ENCODE measurements at regions not wholly inside any gene's neighbourhood (a gene's known extent, or its start where the extent isn't known, plus 50 kb on each side); places are given as distances from the start of the nearest gene placed in this dataset.

GRCh38 chr5:6812800-6813731 lies 99.8 kb downstream of the TENT4A start:
- Mint-ChIP-seq H3K4me3 (no peak overlapping the region), H3K9me3 (peaks cover 0 to 4% (median 0%) of the 10 kb centered on the region in 7 donors), H3K27ac (peak overlapping the region in 1 of 7 donors; percentile 62), H3K27me3 (ENCODE audit: low read depth in 3 of 3) (peaks cover 0 to 4% (median 0%) of the 10 kb centered on the region in 3 donors), H3K36me3 (no peaks in the 10 kb centered on the region), H3K4me1 (no peaks in the 10 kb centered on the region)
- H3K9ac ChIP-seq (ENCODE audit: insufficient read depth, low read length, poor library complexity, severe bottlenecking): no peak overlapping the region
- WGBS (ENCODE audit: insufficient coverage): 50% methylated on average over 3 of the region's 8 CpGs
- no peak for DNase-seq
- no peaks in the 10 kb centered on the region for H3K4me1 ChIP-seq (ENCODE audit: control insufficient read depth in 1 of 2, insufficient read depth in 2 of 2, low read length in 2 of 2)
- TF ChIP-seq CTCF (IDR thresholded peaks at IDR 0.05): no peak
- H3K79me2 ChIP-seq (ENCODE audit: insufficient read depth, low read length): no peaks in the 10 kb centered on the region
- no peak overlapping the region for H3K4me3 ChIP-seq (replicated peaks in 1 of 3; ENCODE audit: low read depth in 2 of 3, low read length in 3 of 3)
- H3K27ac ChIP-seq (ENCODE audit: low read depth in 1 of 2, low read length in 2 of 2): no peak overlapping the region
- H4K20me1 ChIP-seq (ENCODE audit: insufficient read depth, low read length): no peaks in the 10 kb centered on the region
- intact Hi-C loops (cut with micrococcal nuclease): no loop called here
- H3K4me2 ChIP-seq (replicated peaks; ENCODE audit: extremely low read depth, low read length, poor library complexity, severe bottlenecking): no peak overlapping the region
- H3K9me3 ChIP-seq (replicated peaks in 1 of 2; ENCODE audit: control insufficient read depth in 1 of 2, insufficient read depth in 1 of 2, low read length in 2 of 2): no peaks in the 10 kb centered on the region
- no peaks in the 10 kb centered on the region for H3K27me3 ChIP-seq (ENCODE audit: control insufficient read depth in 2 of 2, insufficient read depth in 2 of 2, low read length in 2 of 2)
- no peaks in the 10 kb centered on the region for H3K36me3 ChIP-seq (replicated peaks in 1 of 2; ENCODE audit: control insufficient read depth in 1 of 2, insufficient read depth in 2 of 2, low read length in 2 of 2)
- no peak overlapping the region for H2AFZ ChIP-seq (ENCODE audit: insufficient read depth, low read depth, low read length, poor library complexity, severe bottlenecking)

- Histone ChIP-seq H3K9ac (ENCODE audit: insufficient read depth, low read length, poor library complexity, severe bottlenecking) (no peak overlapping the region), H4K20me1 (ENCODE audit: insufficient read depth, low read length) (no peaks in the 10 kb centered on the region), H3K4me2 (replicated peaks; ENCODE audit: extremely low read depth, low read length, poor library complexity, severe bottlenecking) (no peak overlapping the region), H3K4me1 (ENCODE audit: control insufficient read depth in 1 of 2, insufficient read depth in 2 of 2, low read length in 2 of 2) (no peaks in the 10 kb centered on the region), H2AFZ (ENCODE audit: insufficient read depth, low read depth, low read length, poor library complexity, severe bottlenecking) (no peak overlapping the region), H3K9me3 (replicated peaks in 1 of 2; ENCODE audit: control insufficient read depth in 1 of 2, insufficient read depth in 1 of 2, low read length in 2 of 2) (no peaks in the 10 kb centered on the region), H3K27ac (ENCODE audit: low read depth in 1 of 2, low read length in 2 of 2) (no peak overlapping the region), H3K36me3 (replicated peaks in 1 of 2; ENCODE audit: control insufficient read depth in 1 of 2, insufficient read depth in 2 of 2, low read length in 2 of 2) (no peaks in the 10 kb centered on the region), H3K79me2 (ENCODE audit: insufficient read depth, low read length) (no peaks in the 10 kb centered on the region), H3K27me3 (ENCODE audit: control insufficient read depth in 2 of 2, insufficient read depth in 2 of 2, low read length in 2 of 2) (no peaks in the 10 kb centered on the region), H3K4me3 (replicated peaks in 1 of 3; ENCODE audit: low read depth in 2 of 3, low read length in 3 of 3) (no peak overlapping the region)
- no peak for DNase-seq
- 97% methylated on average over 4 of the region's 5 CpGs for WGBS (ENCODE audit: insufficient coverage)
- no peak for TF ChIP-seq CTCF (IDR thresholded peaks at IDR 0.05)
- intact Hi-C loops (cut with micrococcal nuclease): no loop called here
- Mint-ChIP-seq H3K4me1 (no peaks in the 10 kb centered on the region), H3K9me3 (no peaks in the 10 kb centered on the region), H3K4me3 (no peak overlapping the region), H3K27me3 (ENCODE audit: low read depth in 3 of 3) (peaks cover 3 to 7% (median 4%) of the 10 kb centered on the region in 3 donors), H3K36me3 (no peaks in the 10 kb centered on the region), H3K27ac (no peak overlapping the region)
Observed at GRCh38 chr5:6814816-6815215, 101.6 kb downstream of the TENT4A start.
